ENCODE measurements at regions not wholly inside any gene's neighbourhood (a gene's known extent, or its start where the extent isn't known, plus 50 kb on each side); places are given as distances from the start of the nearest gene placed in this dataset.

DNA sequence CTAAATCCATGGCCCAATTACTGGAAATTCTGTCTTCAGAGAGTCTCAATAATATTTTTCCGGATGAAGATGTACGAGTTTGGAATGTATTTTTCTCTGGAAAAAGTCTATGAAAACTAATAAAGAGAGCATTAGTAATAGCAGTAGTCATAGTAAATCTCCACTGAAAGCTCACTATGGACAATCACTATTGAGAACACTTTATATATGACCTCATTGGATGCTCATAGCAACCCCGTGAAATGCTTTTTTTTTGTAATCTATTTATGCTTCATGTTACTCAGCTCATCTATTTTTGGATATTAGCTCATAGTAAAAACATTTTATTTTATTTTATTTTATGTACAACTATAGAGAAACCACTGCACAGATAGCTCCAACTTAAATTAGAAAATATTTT lies 94.3 kb upstream of the MYO3A start:
- no peak for TF ChIP-seq CTCF (conservative IDR thresholded peaks at IDR 0.05; ENCODE audit: low read depth, low read length)
- no peak for TF ChIP-seq EZH2 (IDR thresholded peaks at IDR 0.05; ENCODE audit: low read length, unreplicated experiment)
- no peak for TF ChIP-seq EZH2phosphoT487 (IDR thresholded peaks at IDR 0.05; ENCODE audit: borderline replicate concordance, low read length)

All from PC-3 (cell line).